ENCODE measurements at regions not wholly inside any gene's neighbourhood (a gene's known extent, or its start where the extent isn't known, plus 50 kb on each side); places are given as distances from the start of the nearest gene placed in this dataset.

DNA sequence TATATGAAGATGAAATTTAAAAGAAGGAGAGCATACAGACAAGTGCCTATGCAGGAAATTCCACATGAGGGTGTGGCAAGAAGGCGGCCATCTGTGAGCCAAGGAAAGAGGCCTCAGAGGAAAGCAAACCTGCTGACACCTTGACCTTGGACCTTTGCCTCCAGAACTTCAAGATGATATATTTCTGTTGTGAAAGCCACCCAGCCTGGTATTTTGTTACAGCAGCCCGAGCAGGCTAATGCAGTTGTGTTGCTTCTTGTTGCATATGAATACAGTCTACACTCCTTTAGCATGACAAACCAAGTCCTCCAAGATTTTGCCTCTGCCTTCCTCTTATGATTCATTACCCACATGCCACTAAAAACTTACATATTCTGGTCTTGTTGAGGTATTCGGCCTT is 374.8 kb upstream of the TRIB2 start:
- no peak for TF ChIP-seq MAZ (IDR thresholded peaks at IDR 0.05; ENCODE audit: borderline replicate concordance, low read depth, low read length)
- TF ChIP-seq, protein P1, sequence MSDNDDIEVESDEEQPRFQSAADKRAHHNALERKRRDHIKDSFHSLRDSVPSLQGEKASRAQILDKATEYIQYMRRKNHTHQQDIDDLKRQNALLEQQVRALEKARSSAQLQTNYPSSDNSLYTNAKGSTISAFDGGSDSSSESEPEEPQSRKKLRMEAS (IDR thresholded peaks at IDR 0.05), result no peak
- TF ChIP-seq NR3C1 (IDR thresholded peaks at IDR 0.05), result no peak
- TF ChIP-seq HOXB5 (CRISPR knock-in tag; IDR thresholded peaks at IDR 0.05), result no peak
- no peak for TF ChIP-seq ZC3H11A (IDR thresholded peaks at IDR 0.05)
- TF ChIP-seq, protein P2, sequence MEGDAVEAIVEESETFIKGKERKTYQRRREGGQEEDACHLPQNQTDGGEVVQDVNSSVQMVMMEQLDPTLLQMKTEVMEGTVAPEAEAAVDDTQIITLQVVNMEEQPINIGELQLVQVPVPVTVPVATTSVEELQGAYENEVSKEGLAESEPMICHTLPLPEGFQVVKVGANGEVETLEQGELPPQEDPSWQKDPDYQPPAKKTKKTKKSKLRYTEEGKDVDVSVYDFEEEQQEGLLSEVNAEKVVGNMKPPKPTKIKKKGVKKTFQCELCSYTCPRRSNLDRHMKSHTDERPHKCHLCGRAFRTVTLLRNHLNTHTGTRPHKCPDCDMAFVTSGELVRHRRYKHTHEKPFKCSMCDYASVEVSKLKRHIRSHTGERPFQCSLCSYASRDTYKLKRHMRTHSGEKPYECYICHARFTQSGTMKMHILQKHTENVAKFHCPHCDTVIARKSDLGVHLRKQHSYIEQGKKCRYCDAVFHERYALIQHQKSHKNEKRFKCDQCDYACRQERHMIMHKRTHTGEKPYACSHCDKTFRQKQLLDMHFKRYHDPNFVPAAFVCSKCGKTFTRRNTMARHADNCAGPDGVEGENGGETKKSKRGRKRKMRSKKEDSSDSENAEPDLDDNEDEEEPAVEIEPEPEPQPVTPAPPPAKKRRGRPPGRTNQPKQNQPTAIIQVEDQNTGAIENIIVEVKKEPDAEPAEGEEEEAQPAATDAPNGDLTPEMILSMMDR (IDR thresholded peaks at IDR 0.05), result no peak
- TF ChIP-seq, protein P3, sequence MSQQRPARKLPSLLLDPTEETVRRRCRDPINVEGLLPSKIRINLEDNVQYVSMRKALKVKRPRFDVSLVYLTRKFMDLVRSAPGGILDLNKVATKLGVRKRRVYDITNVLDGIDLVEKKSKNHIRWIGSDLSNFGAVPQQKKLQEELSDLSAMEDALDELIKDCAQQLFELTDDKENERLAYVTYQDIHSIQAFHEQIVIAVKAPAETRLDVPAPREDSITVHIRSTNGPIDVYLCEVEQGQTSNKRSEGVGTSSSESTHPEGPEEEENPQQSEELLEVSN (IDR thresholded peaks at IDR 0.05; ENCODE audit: borderline replicate concordance, low read depth), result no peak
- TF ChIP-seq CEBPB (IDR thresholded peaks at IDR 0.05), result no peak
- TF ChIP-seq RAD21 (conservative IDR thresholded peaks at IDR 0.05 in 1 of 2, IDR thresholded peaks at IDR 0.05 in 1 of 2), result no peak
- TF ChIP-seq HOXA7 (CRISPR knock-in tag; IDR thresholded peaks at IDR 0.05), result no peak
- TF ChIP-seq KDM5A (IDR thresholded peaks at IDR 0.05), result no peak
- no peak for TF ChIP-seq ESRRA (IDR thresholded peaks at IDR 0.05; ENCODE audit: borderline replicate concordance, low read length)
- TF ChIP-seq, protein P4, sequence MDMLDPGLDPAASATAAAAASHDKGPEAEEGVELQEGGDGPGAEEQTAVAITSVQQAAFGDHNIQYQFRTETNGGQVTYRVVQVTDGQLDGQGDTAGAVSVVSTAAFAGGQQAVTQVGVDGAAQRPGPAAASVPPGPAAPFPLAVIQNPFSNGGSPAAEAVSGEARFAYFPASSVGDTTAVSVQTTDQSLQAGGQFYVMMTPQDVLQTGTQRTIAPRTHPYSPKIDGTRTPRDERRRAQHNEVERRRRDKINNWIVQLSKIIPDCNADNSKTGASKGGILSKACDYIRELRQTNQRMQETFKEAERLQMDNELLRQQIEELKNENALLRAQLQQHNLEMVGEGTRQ (IDR thresholded peaks at IDR 0.05), result no peak
- TF ChIP-seq POLR2A (IDR thresholded peaks at IDR 0.05; ENCODE audit: low read length), result no peak

Data from A549 (cell line).